ENCODE measurements at regions not wholly inside any gene's neighbourhood (a gene's known extent, or its start where the extent isn't known, plus 50 kb on each side); places are given as distances from the start of the nearest gene placed in this dataset.
A peak's percentile ranks its signal among the peaks of the same experiment; 100 is the strongest.

DNA sequence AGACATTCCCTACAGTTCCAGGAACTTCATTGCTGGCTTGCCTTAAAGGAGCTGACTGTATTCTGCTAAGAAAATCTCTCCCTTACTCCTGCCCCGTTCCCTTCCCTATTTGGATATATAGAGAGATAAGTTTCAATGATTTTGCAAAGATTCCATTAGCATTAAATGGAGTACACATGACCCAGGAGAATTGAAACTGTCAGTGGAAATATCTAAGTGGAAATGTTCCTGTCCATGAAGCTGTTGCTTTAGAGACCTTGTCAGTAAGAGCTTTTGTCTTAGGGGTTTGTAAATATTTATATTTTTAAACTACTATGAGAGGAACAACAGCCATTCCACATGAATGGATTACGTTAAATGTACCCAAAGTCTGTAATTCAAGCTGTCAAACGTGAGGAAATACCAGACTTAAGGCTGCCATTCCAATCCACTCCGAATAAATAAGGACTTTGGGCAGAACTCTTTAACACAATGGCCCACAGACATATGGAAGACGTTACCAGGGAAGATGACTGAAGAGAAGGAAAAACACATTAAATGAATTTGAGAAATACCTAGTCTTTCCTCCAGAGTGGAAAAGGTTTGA is 387.1 kb upstream of the PAPPA start:
- no peaks in the 10 kb centered on the region for H4K20me1 ChIP-seq
- no peak overlapping the region for H3K4me3 ChIP-seq
- no peak overlapping the region for H3K27ac ChIP-seq
- H3K4me1 ChIP-seq = no peaks in the 10 kb centered on the region
- no peaks in the 10 kb centered on the region for H3K36me3 ChIP-seq
- no peak for TF ChIP-seq Cebpa-rat (IDR thresholded peaks at IDR 0.05)
- H3K4me2 ChIP-seq = no peak overlapping the region
- H3K9ac ChIP-seq = no peak overlapping the region
- H3K9me3 ChIP-seq (replicated peaks in 1 of 11) = 0 out of 22 replicates have a peak, but pooled peaks cover 0 to 6% (median 0%) of the 10 kb centered on the region in 11 experiments
- no peaks in the 10 kb centered on the region for H3K27me3 ChIP-seq

- H3K4me1 ChIP-seq = no peaks in the 10 kb centered on the region
- H3K9ac ChIP-seq = no peak overlapping the region
- no peaks in the 10 kb centered on the region for H4K20me1 ChIP-seq
- H3K9me3 ChIP-seq (replicated peaks in 1 of 11) = no peaks in the 10 kb centered on the region
- H3K27ac ChIP-seq = no peak overlapping the region
- no peaks in the 10 kb centered on the region for H3K36me3 ChIP-seq
- no peak overlapping the region for H3K4me2 ChIP-seq
- no peak for TF ChIP-seq Cebpa-rat (IDR thresholded peaks at IDR 0.05)
- H3K27me3 ChIP-seq = no peaks in the 10 kb centered on the region
- H3K4me3 ChIP-seq = no peak overlapping the region
These were observed 383.1 kb upstream of the PAPPA start for GRCh38 chr9:115770521-115770920.

DNA sequence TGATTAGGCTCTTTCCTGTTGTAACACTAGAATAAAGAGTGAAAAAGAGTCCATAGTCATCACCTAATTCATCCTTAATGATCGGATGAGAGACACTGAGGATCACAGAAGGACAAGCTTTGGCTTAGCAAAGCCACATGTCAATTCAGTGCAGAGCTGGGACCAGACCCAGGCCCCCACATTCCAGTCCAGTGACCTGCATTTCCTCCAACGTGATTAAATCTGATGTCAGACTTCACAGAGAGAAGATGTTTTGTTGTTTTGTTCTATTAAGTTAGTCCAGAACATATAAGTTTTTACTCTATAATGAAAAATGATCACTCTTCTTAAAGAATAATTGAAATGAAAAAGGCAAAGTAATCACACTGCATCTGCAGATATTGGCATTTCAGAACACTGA is 377.9 kb upstream of the PAPPA start:
- Histone ChIP-seq H4K20me1 (no peaks in the 10 kb centered on the region), H3K36me3 (no peaks in the 10 kb centered on the region), H3K9me3 (replicated peaks in 1 of 11) (no peaks in the 10 kb centered on the region), H3K4me2 (no peak overlapping the region), H3K27me3 (no peaks in the 10 kb centered on the region), H3K9ac (no peak overlapping the region), H3K4me1 (no peaks in the 10 kb centered on the region), H3K27ac (no peak overlapping the region), H3K4me3 (no peak overlapping the region)
- TF ChIP-seq Cebpa-rat (IDR thresholded peaks at IDR 0.05) = no peak

DNA sequence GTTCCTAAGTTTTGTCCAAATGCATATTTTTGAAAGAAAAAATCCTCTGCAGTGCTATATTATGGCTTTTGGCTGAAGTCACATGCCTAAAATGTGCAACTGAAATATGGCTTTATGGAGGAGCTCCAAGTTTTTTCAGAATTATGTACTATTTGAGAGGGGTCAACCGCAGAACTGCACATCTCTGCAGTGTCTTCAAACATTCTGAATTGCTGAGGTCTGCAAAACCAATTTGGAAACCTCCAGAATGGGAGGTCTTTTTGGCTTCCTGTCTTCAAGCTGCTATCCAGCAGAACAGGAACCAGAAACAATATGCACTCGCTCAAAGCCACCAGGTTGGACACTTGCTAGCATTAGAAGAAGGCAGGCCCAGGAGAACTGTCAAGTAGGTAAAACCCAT is 376.0 kb upstream of the PAPPA start:
- no peaks in the 10 kb centered on the region for H4K20me1 ChIP-seq
- no peak for TF ChIP-seq Cebpa-rat (IDR thresholded peaks at IDR 0.05)
- H3K9me3 ChIP-seq (replicated peaks in 1 of 11) = peaks cover 0 to 7% (median 3%) of the 10 kb centered on the region in 11 experiments; a peak in 4 of 22 replicates
- H3K36me3 ChIP-seq = no peaks in the 10 kb centered on the region
- no peak overlapping the region for H3K9ac ChIP-seq
- H3K4me2 ChIP-seq = no peak overlapping the region
- H3K27me3 ChIP-seq = no peaks in the 10 kb centered on the region
- no peaks in the 10 kb centered on the region for H3K4me1 ChIP-seq
- no peak overlapping the region for H3K4me3 ChIP-seq
- no peak overlapping the region for H3K27ac ChIP-seq

DNA sequence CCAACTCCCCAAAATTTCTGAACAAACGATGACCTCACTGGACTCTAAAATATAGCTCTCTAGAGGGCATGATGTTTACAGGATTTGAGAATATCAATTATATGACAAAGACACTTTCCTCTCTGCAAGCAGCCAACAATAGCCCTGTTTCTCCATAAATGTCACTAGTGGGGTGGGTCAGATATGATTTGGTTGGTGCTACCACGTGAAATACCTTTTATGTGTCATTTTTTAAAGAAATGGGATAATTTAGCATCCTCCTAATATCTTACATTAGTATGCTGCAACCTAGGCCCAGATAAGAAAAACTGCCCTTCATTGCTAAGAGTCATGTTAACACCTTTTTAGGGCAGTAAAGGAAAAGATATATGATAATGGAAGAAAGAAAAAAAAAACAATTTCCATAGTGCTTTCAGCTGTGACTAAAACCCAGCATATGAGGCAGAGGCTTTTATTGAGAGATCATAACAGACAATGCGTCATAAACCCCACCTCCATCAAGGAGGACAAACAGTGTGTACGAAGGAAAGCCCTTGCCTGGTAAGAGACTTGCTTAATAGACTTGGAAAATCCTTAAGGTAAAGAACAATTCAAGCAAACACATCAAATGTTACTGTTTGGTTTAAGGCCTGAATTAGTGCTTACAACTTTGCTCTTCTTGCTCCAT is 372.4 kb upstream of the PAPPA start:
- no peaks in the 10 kb centered on the region for H4K20me1 ChIP-seq
- H3K9me3 ChIP-seq (replicated peaks in 1 of 11) = peaks cover 4 to 28% (median 15%) of the 10 kb centered on the region in 11 experiments; a peak in 19 of 22 replicates
- no peaks in the 10 kb centered on the region for H3K27me3 ChIP-seq
- H3K4me2 ChIP-seq = no peak overlapping the region
- H3K4me1 ChIP-seq = peaks cover 0 to 2% (median 0%) of the 10 kb centered on the region in 10 experiments; a peak in 1 of 20 replicates
- H3K36me3 ChIP-seq = no peaks in the 10 kb centered on the region
- no peak for TF ChIP-seq Cebpa-rat (IDR thresholded peaks at IDR 0.05)
- H3K4me3 ChIP-seq = no peak overlapping the region
- no peak overlapping the region for H3K27ac ChIP-seq
- no peak overlapping the region for H3K9ac ChIP-seq

- Histone ChIP-seq H3K36me3 (no peaks in the 10 kb centered on the region), H3K4me1 (peaks cover 0 to 4% (median 0%) of the 10 kb centered on the region in 10 experiments; a peak in 1 of 20 replicates)
These were observed 367.3 kb upstream of the PAPPA start for GRCh38 chr9:115786321-115786720.

DNA sequence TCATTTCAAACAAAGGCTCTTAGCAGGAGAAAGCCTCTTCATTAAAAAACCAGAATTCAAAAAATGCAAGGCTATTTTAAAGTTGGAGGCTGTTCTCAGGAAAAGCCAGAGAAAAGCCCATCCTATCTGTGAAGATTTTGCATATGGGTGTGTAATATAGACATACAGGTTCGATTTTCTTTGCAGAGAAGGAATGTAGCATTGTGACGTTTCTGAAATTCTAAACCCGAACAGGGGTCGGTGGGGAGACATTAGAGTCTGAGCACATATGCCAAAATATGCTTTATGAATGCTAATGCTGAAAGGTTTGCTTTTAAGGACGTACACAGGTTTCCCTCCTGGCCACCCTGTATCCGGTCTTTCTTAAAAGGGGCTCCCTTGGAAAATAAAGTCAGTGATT is 363.1 kb upstream of the PAPPA start:
- H3K36me3 ChIP-seq = no peaks in the 10 kb centered on the region
- no peak overlapping the region for H3K4me2 ChIP-seq
- H3K9me3 ChIP-seq (replicated peaks in 1 of 11) = no peaks in the 10 kb centered on the region
- TF ChIP-seq Cebpa-rat (IDR thresholded peaks at IDR 0.05) = no peak
- no peak overlapping the region for H3K9ac ChIP-seq
- H3K4me1 ChIP-seq = peaks cover 0 to 10% (median 1%) of the 10 kb centered on the region in 10 experiments; a peak in 6 of 20 replicates
- no peak overlapping the region for H3K4me3 ChIP-seq
- H3K27me3 ChIP-seq = no peaks in the 10 kb centered on the region
- H3K27ac ChIP-seq = no peak overlapping the region
- H4K20me1 ChIP-seq = no peaks in the 10 kb centered on the region

More at GRCh38 chr9:115786321-115786720, 367.3 kb upstream of the PAPPA start:
- Histone ChIP-seq H4K20me1 (no peaks in the 10 kb centered on the region), H3K4me2 (peak overlapping the region in 1 of 11 experiments; percentile 22; a peak in 1 of 22 replicates), H3K4me3 (no peak overlapping the region), H3K27ac (no peak overlapping the region), H3K27me3 (no peaks in the 10 kb centered on the region), H3K9me3 (replicated peaks in 1 of 11) (peaks cover 4 to 28% (median 15%) of the 10 kb centered on the region in 11 experiments; a peak in 19 of 22 replicates), H3K9ac (no peak overlapping the region)
- no peak for TF ChIP-seq Cebpa-rat (IDR thresholded peaks at IDR 0.05)

GRCh38 chr9:115794921-115795475 is 358.6 kb upstream of the PAPPA start:
- H3K4me2 ChIP-seq = no peak overlapping the region
- H4K20me1 ChIP-seq = no peaks in the 10 kb centered on the region
- TF ChIP-seq Cebpa-rat (IDR thresholded peaks at IDR 0.05) = no peak

DNA sequence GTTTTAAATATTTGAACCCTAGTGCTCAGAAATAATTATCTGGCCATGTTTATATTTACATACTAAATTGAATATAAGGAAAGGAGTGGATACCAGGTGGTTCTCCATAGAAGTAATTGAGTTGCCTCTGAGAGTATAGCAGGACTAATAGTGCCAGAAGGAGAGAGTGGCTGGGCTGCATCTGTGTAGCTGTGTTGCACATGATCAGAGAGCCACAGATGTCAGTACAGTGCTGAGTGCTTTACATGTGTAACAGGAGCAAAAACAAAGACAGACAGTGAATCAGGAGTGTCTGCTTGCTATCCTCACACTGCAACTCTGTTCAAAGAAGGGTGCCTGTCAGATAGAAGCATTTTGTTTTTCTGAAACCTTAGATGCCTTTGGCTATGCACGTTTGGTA is 353.9 kb upstream of the PAPPA start:
- Histone ChIP-seq H3K9ac (no peak overlapping the region), H3K36me3 (no peaks in the 10 kb centered on the region), H3K27me3 (no peaks in the 10 kb centered on the region), H3K9me3 (replicated peaks in 1 of 11) (no peaks in the 10 kb centered on the region), H3K4me1 (no peaks in the 10 kb centered on the region), H3K27ac (no peak overlapping the region), H3K4me2 (no peak overlapping the region), H4K20me1 (no peaks in the 10 kb centered on the region), H3K4me3 (no peak overlapping the region)
- TF ChIP-seq Cebpa-rat (IDR thresholded peaks at IDR 0.05) = no peak

More at GRCh38 chr9:115794921-115795475, 358.6 kb upstream of the PAPPA start:
- Histone ChIP-seq H3K9ac (no peak overlapping the region), H3K27me3 (no peaks in the 10 kb centered on the region), H3K4me1 (peaks cover 0 to 10% (median 0%) of the 10 kb centered on the region in 10 experiments; a peak in 5 of 20 replicates), H3K4me3 (no peak overlapping the region), H3K27ac (no peak overlapping the region), H3K9me3 (replicated peaks in 1 of 11) (no peaks in the 10 kb centered on the region), H3K36me3 (no peaks in the 10 kb centered on the region)

Data from BLaER1 treated with 17β-estradiol and CSF1 and Interleukin-3, amounts not matched to agents 10 nM and 100 nM (cell line).